ENCODE measurements at regions not wholly inside any gene's neighbourhood (a gene's known extent, or its start where the extent isn't known, plus 50 kb on each side); places are given as distances from the start of the nearest gene placed in this dataset.

GRCh38 chr20:7362601-7363000, 577.7 kb downstream of the HAO1 start:
- TF ChIP-seq TAF1 (IDR thresholded peaks at IDR 0.05; ENCODE audit: low read depth) = no peak
- no peak for TF ChIP-seq ZBTB7A (IDR thresholded peaks at IDR 0.05; ENCODE audit: low read depth)
- no peak for TF ChIP-seq CEBPB (IDR thresholded peaks at IDR 0.05)
- no peak for TF ChIP-seq EP300 (IDR thresholded peaks at IDR 0.05; ENCODE audit: borderline replicate concordance)
- no peak for TF ChIP-seq USF1 (IDR thresholded peaks at IDR 0.05)
- TF ChIP-seq REST (IDR thresholded peaks at IDR 0.05; ENCODE audit: low read depth) = no peak
- TF ChIP-seq TEAD4 (IDR thresholded peaks at IDR 0.05) = no peak
- TF ChIP-seq FOXM1 (IDR thresholded peaks at IDR 0.05; ENCODE audit: borderline replicate concordance, low read depth) = no peak
- no peak for TF ChIP-seq MAX (IDR thresholded peaks at IDR 0.05)
- TF ChIP-seq CREB1 (IDR thresholded peaks at IDR 0.05; ENCODE audit: low read depth) = no peak
- no peak for TF ChIP-seq RAD21 (IDR thresholded peaks at IDR 0.05; ENCODE audit: low read depth)
- TF ChIP-seq NFIC (IDR thresholded peaks at IDR 0.05) = no peak
- no peak for TF ChIP-seq YY1 (IDR thresholded peaks at IDR 0.05; ENCODE audit: low read depth)
- no peak for TF ChIP-seq TCF12 (IDR thresholded peaks at IDR 0.05; ENCODE audit: low read depth)
- TF ChIP-seq EGR1 (IDR thresholded peaks at IDR 0.05) = no peak

GRCh38 chr20:7366189-7366588, 574.1 kb downstream of the HAO1 start:
- TF ChIP-seq USF1 (IDR thresholded peaks at IDR 0.05) (no peak), MAX (IDR thresholded peaks at IDR 0.05) (no peak), EGR1 (IDR thresholded peaks at IDR 0.05) (no peak), EP300 (IDR thresholded peaks at IDR 0.05; ENCODE audit: borderline replicate concordance) (no peak), TAF1 (IDR thresholded peaks at IDR 0.05; ENCODE audit: low read depth) (no peak), TEAD4 (IDR thresholded peaks at IDR 0.05) (no peak), NFIC (IDR thresholded peaks at IDR 0.05) (no peak), TCF12 (IDR thresholded peaks at IDR 0.05; ENCODE audit: low read depth) (no peak), FOXM1 (IDR thresholded peaks at IDR 0.05; ENCODE audit: borderline replicate concordance, low read depth) (no peak), ZBTB7A (IDR thresholded peaks at IDR 0.05; ENCODE audit: low read depth) (no peak), REST (IDR thresholded peaks at IDR 0.05; ENCODE audit: low read depth) (no peak), CREB1 (IDR thresholded peaks at IDR 0.05; ENCODE audit: low read depth) (no peak), CEBPB (IDR thresholded peaks at IDR 0.05) (no peak), YY1 (IDR thresholded peaks at IDR 0.05; ENCODE audit: low read depth) (no peak), RAD21 (IDR thresholded peaks at IDR 0.05; ENCODE audit: low read depth) (no peak)

- TF ChIP-seq YY1 (IDR thresholded peaks at IDR 0.05; ENCODE audit: low read depth) = no peak
- TF ChIP-seq CEBPB (IDR thresholded peaks at IDR 0.05) = no peak
- TF ChIP-seq RAD21 (IDR thresholded peaks at IDR 0.05; ENCODE audit: low read depth) = no peak
- no peak for TF ChIP-seq USF1 (IDR thresholded peaks at IDR 0.05)
- no peak for TF ChIP-seq TCF12 (IDR thresholded peaks at IDR 0.05; ENCODE audit: low read depth)
- no peak for TF ChIP-seq EGR1 (IDR thresholded peaks at IDR 0.05)
These were observed 568.6 kb downstream of the HAO1 start for GRCh38 chr20:7371518-7372163.

GRCh38 chr20:7375905-7376304, 564.4 kb downstream of the HAO1 start:
- TF ChIP-seq USF1 (IDR thresholded peaks at IDR 0.05) = no peak
- no peak for TF ChIP-seq ZBTB7A (IDR thresholded peaks at IDR 0.05; ENCODE audit: low read depth)
- no peak for TF ChIP-seq MAX (IDR thresholded peaks at IDR 0.05)
- no peak for TF ChIP-seq REST (IDR thresholded peaks at IDR 0.05; ENCODE audit: low read depth)
- no peak for TF ChIP-seq RAD21 (IDR thresholded peaks at IDR 0.05; ENCODE audit: low read depth)
- TF ChIP-seq TCF12 (IDR thresholded peaks at IDR 0.05; ENCODE audit: low read depth) = no peak
- TF ChIP-seq YY1 (IDR thresholded peaks at IDR 0.05; ENCODE audit: low read depth) = no peak
- no peak for TF ChIP-seq CEBPB (IDR thresholded peaks at IDR 0.05)
- TF ChIP-seq EP300 (IDR thresholded peaks at IDR 0.05; ENCODE audit: borderline replicate concordance) = no peak
- TF ChIP-seq EGR1 (IDR thresholded peaks at IDR 0.05) = no peak
- TF ChIP-seq FOXM1 (IDR thresholded peaks at IDR 0.05; ENCODE audit: borderline replicate concordance, low read depth) = no peak
- no peak for TF ChIP-seq TAF1 (IDR thresholded peaks at IDR 0.05; ENCODE audit: low read depth)
- no peak for TF ChIP-seq CREB1 (IDR thresholded peaks at IDR 0.05; ENCODE audit: low read depth)
- TF ChIP-seq TEAD4 (IDR thresholded peaks at IDR 0.05) = no peak
- TF ChIP-seq NFIC (IDR thresholded peaks at IDR 0.05) = no peak
